GM03348 (cell line): ENCODE measurements at regions not wholly inside any gene's neighbourhood (a gene's known extent, or its start where the extent isn't known, plus 50 kb on each side); places are given as distances from the start of the nearest gene placed in this dataset.
"Not testable (repeated sequence)": the region's sequence is repeated elsewhere in the genome, so short reads cannot be mapped to it uniquely, and the experiment has no call there.

ENCODE experiments used
- DNase-seq: peaks from one replicate; pipeline ENCODE4 v3.0.0; 2012; ENCODE audit warnings: low spot score

GRCh38 chr2:129797489-129798300, 181.8 kb upstream of the RAB6C start:
- no peak for DNase-seq

DNA sequence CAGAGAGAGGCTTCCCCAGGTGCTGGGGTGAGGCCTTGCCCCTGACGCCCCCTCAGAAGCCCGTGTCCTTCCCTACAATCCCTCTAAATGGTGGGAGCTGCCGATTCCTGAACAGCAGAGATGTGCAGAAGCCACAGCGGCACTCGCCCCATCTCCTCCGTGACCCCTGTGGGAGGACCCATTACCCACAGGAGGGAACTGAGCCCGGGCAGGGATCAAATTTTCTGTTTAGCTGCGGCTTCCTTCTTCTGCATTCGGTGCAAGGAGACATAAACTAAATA, 181.2 kb upstream of the RAB6C start:
- DNase-seq: no peak

- DNase-seq: no peak
Observed at GRCh38 chr2:129798626-129799025, 180.8 kb upstream of the RAB6C start.

GRCh38 chr2:129799036-129799958, 180.2 kb upstream of the RAB6C start:
- no peak for DNase-seq

- DNase-seq: no peak
Observed at GRCh38 chr2:129800285-129800684, 179.2 kb upstream of the RAB6C start.

- DNase-seq: no peak
Observed at GRCh38 chr2:129800686-129801085, 178.8 kb upstream of the RAB6C start.

GRCh38 chr2:129801575-129801974, 177.9 kb upstream of the RAB6C start:
- DNase-seq: no peak

- no peak for DNase-seq
Observed at GRCh38 chr2:129802290-129802689, 177.2 kb upstream of the RAB6C start.

DNA sequence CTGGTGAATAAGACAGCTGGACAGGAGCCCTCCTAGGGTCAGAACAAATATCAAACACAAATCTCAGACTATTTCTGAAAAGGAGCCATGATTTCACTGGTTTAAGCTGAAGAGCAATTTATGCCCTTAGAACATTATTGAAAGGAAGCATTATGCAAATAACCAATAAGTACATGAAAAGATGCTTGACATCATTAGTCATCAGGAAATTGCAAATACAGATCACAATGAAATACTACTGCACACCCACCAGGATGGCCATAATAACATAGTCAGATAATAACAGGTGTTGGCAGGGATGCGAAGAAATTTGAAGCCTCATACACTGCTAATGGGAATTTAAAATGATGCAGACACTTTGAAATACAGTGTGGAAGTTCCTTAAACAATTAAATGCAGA, 176.4 kb upstream of the RAB6C start:
- no peak for DNase-seq

- DNase-seq: no peak
Observed at GRCh38 chr2:129803871-129804270, 175.6 kb upstream of the RAB6C start.

DNA sequence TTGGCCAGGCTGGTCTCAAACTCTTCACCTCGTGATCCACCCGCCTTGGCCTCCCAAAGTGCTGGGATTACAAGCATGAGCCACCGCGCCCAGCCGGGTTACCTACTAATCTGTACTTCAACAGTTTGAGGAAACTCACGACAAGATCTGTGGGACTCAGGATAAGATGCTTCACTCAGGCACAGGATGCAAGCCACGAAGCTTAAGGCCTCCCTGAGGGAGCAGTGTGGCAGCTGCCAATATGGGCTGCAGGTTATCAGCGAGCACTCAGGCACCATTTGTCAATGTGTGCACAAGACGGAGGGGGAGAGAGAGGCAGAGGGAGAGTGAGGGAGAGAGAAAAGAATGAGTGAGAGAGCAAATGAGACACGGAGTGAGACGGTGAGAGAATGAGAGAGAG, 173.6 kb upstream of the RAB6C start:
- DNase-seq: no peak

- DNase-seq: no peak
Observed at GRCh38 chr2:129806317-129806716, 173.1 kb upstream of the RAB6C start.

DNA sequence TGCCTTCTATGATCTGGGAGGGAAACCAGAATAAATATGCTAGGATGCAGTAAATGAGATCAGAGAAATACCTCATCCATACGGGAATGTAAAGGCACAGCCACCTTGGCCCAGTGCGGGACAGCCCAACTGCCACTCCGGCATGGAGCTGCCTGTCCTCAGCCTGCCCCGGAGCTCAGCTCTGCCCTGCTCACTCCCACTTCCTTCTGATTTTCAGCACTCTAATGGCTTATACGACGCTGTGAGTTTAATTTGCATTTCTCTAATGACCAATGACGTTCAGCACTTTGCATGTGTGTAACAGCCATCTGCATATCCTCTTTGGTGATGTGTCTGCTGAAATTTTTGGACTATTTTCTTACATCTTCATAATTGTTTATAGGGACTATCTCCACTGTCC, 172.5 kb upstream of the RAB6C start:
- DNase-seq: no peak

- DNase-seq: not testable (repeated sequence)
Observed at GRCh38 chr2:129807642-129808338, 171.7 kb upstream of the RAB6C start.

DNA sequence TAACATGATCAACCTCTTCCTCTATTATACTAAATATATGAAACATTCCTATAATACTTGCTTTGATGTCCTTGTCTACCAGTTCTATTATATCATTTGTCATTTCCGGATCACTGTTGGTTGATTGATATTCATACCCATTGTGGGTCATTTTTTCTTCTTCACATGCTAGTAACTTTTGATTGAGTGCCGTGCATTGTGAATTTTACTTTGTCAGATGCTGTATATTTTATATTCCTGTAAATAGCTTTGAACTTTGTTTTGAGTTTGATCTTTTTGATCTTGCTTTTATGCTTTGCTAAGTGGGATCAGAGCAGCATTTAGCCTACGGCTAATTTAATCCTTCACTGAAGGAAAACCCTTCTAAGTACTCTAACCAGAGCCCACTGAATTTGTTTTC, 168.9 kb upstream of the RAB6C start:
- no peak for DNase-seq

- DNase-seq: no peak
Observed at GRCh38 chr2:129812071-129812470, 167.4 kb upstream of the RAB6C start.

DNA sequence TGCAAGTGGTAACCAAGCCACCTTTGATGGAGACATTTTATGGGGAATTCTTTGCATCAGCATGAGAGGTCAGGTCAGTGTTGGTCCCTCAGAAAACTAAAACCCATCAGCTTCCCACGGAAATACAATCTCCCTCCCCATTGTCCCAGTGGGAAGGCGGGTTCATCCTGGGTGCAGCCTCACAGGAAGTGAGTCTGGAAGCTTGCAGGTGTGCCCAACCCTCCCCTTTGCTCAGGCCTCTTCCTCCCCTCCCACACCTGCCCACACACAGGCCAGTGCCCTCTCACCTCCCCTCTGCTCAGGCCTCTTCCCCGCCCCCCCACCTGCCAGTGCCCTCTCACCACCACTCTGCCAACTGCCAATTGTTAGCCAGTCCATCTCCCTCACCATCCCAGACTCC, 166.8 kb upstream of the RAB6C start:
- no peak for DNase-seq

DNA sequence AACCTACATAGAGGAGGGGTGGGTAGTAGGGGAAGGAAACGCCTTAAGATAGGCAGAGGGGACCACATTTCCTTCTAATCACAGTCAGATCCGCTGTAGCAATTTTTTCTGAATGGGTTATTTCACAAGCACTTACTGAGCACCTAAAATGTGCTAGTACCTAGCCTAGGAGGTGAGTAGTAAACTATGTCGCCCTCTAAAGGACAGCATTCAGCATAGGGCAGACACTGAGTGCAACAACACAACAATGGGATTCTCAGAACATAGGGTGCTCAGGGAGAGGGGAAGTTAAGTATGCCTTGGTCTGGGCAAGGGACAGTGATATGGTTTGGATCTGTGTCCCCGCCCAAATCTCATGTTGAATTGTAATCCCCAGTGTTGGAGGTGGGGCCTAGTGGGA, 166.1 kb upstream of the RAB6C start:
- DNase-seq: no peak

DNA sequence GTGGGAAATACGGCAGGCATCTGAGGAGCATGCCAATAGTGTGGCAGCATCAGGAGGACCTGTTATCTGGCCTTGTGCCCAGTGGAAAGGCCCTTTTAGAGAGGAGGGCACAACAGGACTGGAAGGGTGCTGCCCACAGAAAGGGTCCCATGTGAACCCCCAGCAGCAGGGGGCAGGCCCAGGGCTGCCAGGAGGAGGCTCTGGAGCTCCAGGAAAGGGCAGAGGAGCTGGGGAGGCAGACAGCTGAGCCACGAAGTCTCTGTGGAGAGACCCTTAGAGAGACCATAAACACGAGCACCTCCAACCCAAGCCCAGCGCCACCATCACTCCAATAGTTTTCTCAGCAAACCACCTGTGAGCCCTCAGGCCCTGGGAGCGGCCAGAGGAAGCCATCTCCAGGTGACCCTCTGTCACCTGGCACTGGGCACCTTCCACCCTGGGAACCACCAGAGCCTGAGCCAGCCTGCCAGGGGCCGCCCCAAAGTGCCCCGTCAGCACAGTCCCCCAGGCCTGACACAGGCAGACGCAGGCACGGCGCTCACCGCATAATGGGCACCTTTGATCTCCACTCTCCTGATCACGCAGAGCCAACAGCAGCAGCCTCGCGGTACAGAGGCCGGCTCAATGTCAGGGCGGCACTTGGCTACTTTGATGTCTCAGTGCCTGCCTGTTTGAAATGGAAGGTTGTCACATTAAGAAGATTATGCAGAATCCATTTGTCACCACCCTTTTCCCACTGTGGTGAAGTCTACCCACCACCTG, 162.5 kb upstream of the RAB6C start:
- no peak for DNase-seq

- DNase-seq: no peak
Observed at GRCh38 chr2:129819855-129820254, 159.6 kb upstream of the RAB6C start.

GRCh38 chr2:129820908-129821307, 158.6 kb upstream of the RAB6C start:
- no peak for DNase-seq

- DNase-seq: no peak
Observed at GRCh38 chr2:129821445-129821844, 158.0 kb upstream of the RAB6C start.
